ENCODE measurements at regions not wholly inside any gene's neighbourhood (a gene's known extent, or its start where the extent isn't known, plus 50 kb on each side); places are given as distances from the start of the nearest gene placed in this dataset.
"Not testable (repeated sequence)": the region's sequence is repeated elsewhere in the genome, so short reads cannot be mapped to it uniquely, and the experiment has no call there.

- no peak overlapping the region for H3K4me3 ChIP-seq
- DNase-seq (peak; percentile 64 to 86 (median 76)), FAIRE-seq (no peak), ATAC-seq (peak; percentile 76 to 91 (median 84))
- H3K9me3 ChIP-seq: no peaks in the 10 kb centered on the region
- WGBS, 2 donors: 15 to 17% methylated on average over 1 of the region's 1 CpG
- intact Hi-C loops (cut with DNase I): loop anchor here in 2 of 3 donors (10.0 kb wide), 1 partner anchor 254 kb away; no protein-coding TSS in a partner anchor
- H3K27me3 ChIP-seq: no peaks in the 10 kb centered on the region
- H3K36me3 ChIP-seq: no peaks in the 10 kb centered on the region
- no peak for TF ChIP-seq CTCF (IDR thresholded peaks at IDR 0.05)
- H3K4me1 ChIP-seq: peaks cover 0 to 6% (median 5%) of the 10 kb centered on the region in 3 donors
- no peak overlapping the region for H3K27ac ChIP-seq
These were observed 278.1 kb upstream of the SYNCRIP start for GRCh38 chr6:85920782-85921181.

GRCh38 chr6:85917522-85917921, 274.8 kb upstream of the SYNCRIP start:
- 97 to 100% methylated on average over 1 of the region's 1 CpG for WGBS, 2 donors

GRCh38 chr6:85913001-85913400, 270.3 kb upstream of the SYNCRIP start:
- Histone ChIP-seq H3K4me3 (no peak overlapping the region), H3K27me3 (no peaks in the 10 kb centered on the region), H3K9me3 (no peaks in the 10 kb centered on the region), H3K36me3 (no peaks in the 10 kb centered on the region), H3K27ac (no peak overlapping the region), H3K4me1 (no peaks in the 10 kb centered on the region)
- intact Hi-C loops (cut with DNase I): no loop called here
- DNase-seq (no peak), FAIRE-seq (no peak), ATAC-seq (no peak)
- TF ChIP-seq CTCF (IDR thresholded peaks at IDR 0.05): no peak
- 82 to 90% methylated on average over 2 of the region's 2 CpGs for WGBS, 2 donors

More at GRCh38 chr6:85917522-85917921, 274.8 kb upstream of the SYNCRIP start:
- TF ChIP-seq CTCF (IDR thresholded peaks at IDR 0.05): no peak
- no peaks in the 10 kb centered on the region for H3K27me3 ChIP-seq
- H3K4me3 ChIP-seq: no peak overlapping the region
- intact Hi-C loops (cut with DNase I): no loop called here
- no peak overlapping the region for H3K27ac ChIP-seq
- H3K4me1 ChIP-seq: peaks cover 0 to 6% (median 5%) of the 10 kb centered on the region in 3 donors
- no peak for DNase-seq
- no peak for FAIRE-seq
- no peak for ATAC-seq
- no peaks in the 10 kb centered on the region for H3K36me3 ChIP-seq
- no peaks in the 10 kb centered on the region for H3K9me3 ChIP-seq

GRCh38 chr6:85912582-85912981, 269.9 kb upstream of the SYNCRIP start:
- ATAC-seq (peak; percentile 33 to 71 (median 50)), FAIRE-seq (no peak), DNase-seq (no peak)
- Histone ChIP-seq H3K4me1 (no peaks in the 10 kb centered on the region), H3K36me3 (no peaks in the 10 kb centered on the region), H3K27ac (no peak overlapping the region), H3K27me3 (no peaks in the 10 kb centered on the region), H3K9me3 (no peaks in the 10 kb centered on the region), H3K4me3 (no peak overlapping the region)
- TF ChIP-seq CTCF (IDR thresholded peaks at IDR 0.05): no peak
- 42% methylated on average over 3 of the region's 3 CpGs for WGBS, 2 donors
- intact Hi-C loops (cut with DNase I): no loop called here

- Histone ChIP-seq H3K4me1 (no peaks in the 10 kb centered on the region), H3K27me3 (no peaks in the 10 kb centered on the region), H3K4me3 (no peak overlapping the region), H3K27ac (no peak overlapping the region), H3K9me3 (no peaks in the 10 kb centered on the region), H3K36me3 (no peaks in the 10 kb centered on the region)
- intact Hi-C loops (cut with DNase I): no loop called here
- DNase-seq: peak in 2 of 6 donors; percentile 22 to 25
- no peak for ATAC-seq
- 94% methylated on average over 9 of the region's 9 CpGs for WGBS, 2 donors
- FAIRE-seq: no peak
- TF ChIP-seq CTCF (IDR thresholded peaks at IDR 0.05): no peak
These were observed 268.4 kb upstream of the SYNCRIP start for GRCh38 chr6:85911067-85911466.

- intact Hi-C loops (cut with DNase I); H3K4me3 ChIP-seq; H3K4me1 ChIP-seq; DNase-seq; H3K27ac ChIP-seq; H3K27me3 ChIP-seq; FAIRE-seq; H3K36me3 ChIP-seq; H3K9me3 ChIP-seq; ATAC-seq: not testable (repeated sequence)
- 50 to 60% methylated on average over 4 of the region's 4 CpGs for WGBS, 2 donors
These were observed 265.4 kb upstream of the SYNCRIP start for GRCh38 chr6:85908120-85908519.
